ENCODE measurements at regions not wholly inside any gene's neighbourhood (a gene's known extent, or its start where the extent isn't known, plus 50 kb on each side); places are given as distances from the start of the nearest gene placed in this dataset.

DNA sequence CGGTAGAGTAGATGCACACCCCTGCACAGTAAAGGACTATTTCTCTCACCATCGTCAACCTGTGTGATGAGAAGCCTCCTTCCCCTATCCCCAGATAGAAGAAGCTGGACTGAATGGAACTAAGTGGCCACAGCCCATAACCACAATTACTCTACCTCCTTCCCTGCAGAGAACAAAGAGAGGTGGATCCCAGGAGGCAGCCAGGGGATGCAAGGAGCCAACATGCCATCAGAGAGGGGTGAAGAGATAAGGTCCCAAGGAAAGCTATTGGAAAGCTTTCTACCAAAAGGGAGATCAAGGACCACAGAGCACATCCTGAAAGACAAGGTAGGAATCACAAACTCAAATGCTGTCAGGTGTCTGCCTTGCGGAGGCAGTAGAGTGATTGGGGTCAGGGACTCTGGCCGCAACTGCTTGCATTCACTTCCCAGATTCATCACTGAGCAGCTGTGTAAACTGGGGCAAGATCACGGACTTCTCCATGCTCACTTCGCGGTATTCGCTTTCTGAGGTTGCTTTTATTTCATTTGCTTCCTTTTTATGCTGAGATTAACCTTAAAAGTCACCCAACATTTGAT is 81.6 kb upstream of the MYO3A start:
- no peak overlapping the region for H3K4me3 Mint-ChIP-seq
- H3K27ac Mint-ChIP-seq (ENCODE audit: unreplicated experiment): no peak overlapping the region
- no peaks in the 10 kb centered on the region for H3K36me3 Mint-ChIP-seq (ENCODE audit: low read depth)
- H3K4me1 Mint-ChIP-seq: peaks cover 14% of the 10 kb centered on the region
- no peaks in the 10 kb centered on the region for H3K9me3 Mint-ChIP-seq
- DNase-seq (ENCODE audit: low read depth, low spot score): no peak
- TF ChIP-seq, protein P1, sequence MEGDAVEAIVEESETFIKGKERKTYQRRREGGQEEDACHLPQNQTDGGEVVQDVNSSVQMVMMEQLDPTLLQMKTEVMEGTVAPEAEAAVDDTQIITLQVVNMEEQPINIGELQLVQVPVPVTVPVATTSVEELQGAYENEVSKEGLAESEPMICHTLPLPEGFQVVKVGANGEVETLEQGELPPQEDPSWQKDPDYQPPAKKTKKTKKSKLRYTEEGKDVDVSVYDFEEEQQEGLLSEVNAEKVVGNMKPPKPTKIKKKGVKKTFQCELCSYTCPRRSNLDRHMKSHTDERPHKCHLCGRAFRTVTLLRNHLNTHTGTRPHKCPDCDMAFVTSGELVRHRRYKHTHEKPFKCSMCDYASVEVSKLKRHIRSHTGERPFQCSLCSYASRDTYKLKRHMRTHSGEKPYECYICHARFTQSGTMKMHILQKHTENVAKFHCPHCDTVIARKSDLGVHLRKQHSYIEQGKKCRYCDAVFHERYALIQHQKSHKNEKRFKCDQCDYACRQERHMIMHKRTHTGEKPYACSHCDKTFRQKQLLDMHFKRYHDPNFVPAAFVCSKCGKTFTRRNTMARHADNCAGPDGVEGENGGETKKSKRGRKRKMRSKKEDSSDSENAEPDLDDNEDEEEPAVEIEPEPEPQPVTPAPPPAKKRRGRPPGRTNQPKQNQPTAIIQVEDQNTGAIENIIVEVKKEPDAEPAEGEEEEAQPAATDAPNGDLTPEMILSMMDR (conservative IDR thresholded peaks at IDR 0.05): no peak
- H3K27me3 Mint-ChIP-seq (ENCODE audit: low read depth): no peaks in the 10 kb centered on the region

DNA sequence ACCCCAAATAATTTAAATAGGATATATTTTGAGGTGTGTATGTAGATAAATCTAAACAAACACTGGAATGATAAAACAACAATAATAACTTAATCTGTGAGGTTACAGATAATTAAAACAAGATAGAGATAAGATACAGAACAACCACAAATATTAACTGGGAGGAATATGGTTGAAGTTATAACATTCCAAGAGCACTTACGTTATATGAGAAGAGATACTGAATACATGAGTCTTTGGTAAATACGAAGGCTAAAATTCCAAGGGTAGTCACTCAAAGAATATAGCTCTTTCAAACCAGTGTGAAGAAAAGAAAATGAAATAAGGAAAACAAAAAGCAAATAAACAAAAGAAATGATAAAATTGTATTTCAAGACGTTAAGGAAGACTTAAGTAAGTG is 76.0 kb upstream of the MYO3A start:
- Mint-ChIP-seq H3K4me3 (no peak overlapping the region), H3K27me3 (ENCODE audit: low read depth) (no peaks in the 10 kb centered on the region), H3K36me3 (ENCODE audit: low read depth) (no peaks in the 10 kb centered on the region), H3K9me3 (no peaks in the 10 kb centered on the region), H3K4me1 (peaks cover 3% of the 10 kb centered on the region), H3K27ac (ENCODE audit: unreplicated experiment) (no peak overlapping the region)
- no peak for DNase-seq (ENCODE audit: low read depth, low spot score)
- TF ChIP-seq, protein P1 (conservative IDR thresholded peaks at IDR 0.05): no peak

DNA sequence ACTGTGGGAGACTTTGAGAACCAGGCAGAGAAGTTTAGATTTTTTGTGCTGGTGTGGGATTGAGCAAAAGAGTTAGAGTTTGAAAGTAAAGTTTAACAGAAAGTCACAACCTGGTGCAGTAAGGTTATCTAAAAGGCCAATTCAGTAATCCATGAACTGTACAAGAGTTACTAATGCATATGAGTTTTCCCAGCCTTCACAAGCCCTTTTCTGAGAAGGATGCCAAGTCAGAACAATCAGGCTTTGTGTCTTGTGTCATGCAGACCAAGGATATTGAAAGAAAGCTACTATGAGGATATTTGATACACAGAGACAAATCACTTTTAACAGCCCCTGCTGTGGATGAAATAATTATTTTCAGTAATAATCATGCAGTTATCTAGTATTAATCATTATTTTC is 68.8 kb upstream of the MYO3A start:
- no peaks in the 10 kb centered on the region for H3K9me3 Mint-ChIP-seq
- TF ChIP-seq, protein P1 (conservative IDR thresholded peaks at IDR 0.05): no peak
- no peaks in the 10 kb centered on the region for H3K27me3 Mint-ChIP-seq (ENCODE audit: low read depth)
- H3K36me3 Mint-ChIP-seq (ENCODE audit: low read depth): no peaks in the 10 kb centered on the region
- H3K4me1 Mint-ChIP-seq: peaks cover 8% of the 10 kb centered on the region
- H3K4me3 Mint-ChIP-seq: no peak overlapping the region
- H3K27ac Mint-ChIP-seq (ENCODE audit: unreplicated experiment): peak overlapping the region; percentile 40
- DNase-seq (ENCODE audit: low read depth, low spot score): no peak

DNA sequence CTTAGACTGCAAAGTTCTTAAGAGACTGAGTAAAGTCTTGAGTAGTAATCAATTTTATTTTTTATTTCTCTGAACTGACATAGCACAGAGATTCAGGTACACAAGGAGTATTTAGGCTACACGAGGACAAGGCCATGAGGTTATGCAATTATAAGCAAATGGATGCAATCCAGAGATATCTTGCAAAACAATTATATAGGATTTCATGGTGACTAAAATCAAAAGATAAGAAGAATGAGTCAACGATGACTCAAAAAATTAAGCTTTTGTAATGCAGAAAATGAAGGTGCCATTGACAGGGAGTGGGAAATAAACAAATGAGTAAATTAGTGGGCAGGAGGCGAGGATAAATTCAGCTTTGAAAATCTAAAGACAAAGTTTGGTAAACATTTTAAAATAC is 66.7 kb upstream of the MYO3A start:
- H3K27me3 Mint-ChIP-seq (ENCODE audit: low read depth): no peaks in the 10 kb centered on the region
- TF ChIP-seq, protein P1 (conservative IDR thresholded peaks at IDR 0.05): no peak
- H3K9me3 Mint-ChIP-seq: no peaks in the 10 kb centered on the region
- peaks cover 8% of the 10 kb centered on the region for H3K4me1 Mint-ChIP-seq
- H3K4me3 Mint-ChIP-seq: no peak overlapping the region
- no peak overlapping the region for H3K27ac Mint-ChIP-seq (ENCODE audit: unreplicated experiment)
- no peaks in the 10 kb centered on the region for H3K36me3 Mint-ChIP-seq (ENCODE audit: low read depth)
- no peak for DNase-seq (ENCODE audit: low read depth, low spot score)

DNA sequence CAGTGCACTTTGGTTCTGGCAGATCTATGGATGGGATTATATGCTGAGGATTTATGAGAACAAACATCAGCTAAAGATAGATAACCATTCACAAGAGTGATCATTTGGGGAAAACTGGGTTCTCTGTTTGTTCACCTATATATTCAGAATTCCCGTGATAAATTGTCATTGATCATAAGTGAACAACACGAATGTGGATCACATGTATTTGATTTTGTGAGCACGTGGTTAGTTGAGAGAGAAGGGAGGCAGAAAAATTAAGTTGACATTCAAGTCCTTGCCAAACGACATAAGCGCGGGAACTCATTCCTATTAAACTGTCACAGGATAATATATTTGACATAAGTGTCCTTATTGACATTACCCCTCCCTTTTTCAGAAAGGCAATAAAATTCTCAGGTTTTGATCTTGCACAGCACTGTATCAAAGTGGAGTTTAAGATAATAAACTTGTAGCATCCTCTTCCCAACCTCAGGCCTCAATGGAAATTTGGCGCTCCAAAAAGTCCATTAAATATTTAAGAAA is 64.9 kb upstream of the MYO3A start:
- Mint-ChIP-seq H3K4me1 (peaks cover 8% of the 10 kb centered on the region), H3K4me3 (no peak overlapping the region), H3K36me3 (ENCODE audit: low read depth) (no peaks in the 10 kb centered on the region), H3K27ac (ENCODE audit: unreplicated experiment) (no peak overlapping the region), H3K27me3 (ENCODE audit: low read depth) (peaks cover 3% of the 10 kb centered on the region), H3K9me3 (no peaks in the 10 kb centered on the region)
- no peak for DNase-seq (ENCODE audit: low read depth, low spot score)
- TF ChIP-seq, protein P1 (conservative IDR thresholded peaks at IDR 0.05): no peak
